ENCODE measurements at regions not wholly inside any gene's neighbourhood (a gene's known extent, or its start where the extent isn't known, plus 50 kb on each side); places are given as distances from the start of the nearest gene placed in this dataset.

- DNase-seq (ENCODE audit: low read depth) = no peak
Measured at GRCh38 chr4:32032136-32032672, 1312.0 kb downstream of the PCDH7 start.

- DNase-seq (ENCODE audit: low read depth) = no peak
Measured at GRCh38 chr4:32037399-32037798, 1317.2 kb downstream of the PCDH7 start.

GRCh38 chr4:32042486-32043247 is 1322.5 kb downstream of the PCDH7 start:
- no peak for DNase-seq (ENCODE audit: low read depth)

GRCh38 chr4:32043248-32043633 is 1323.1 kb downstream of the PCDH7 start:
- no peak for DNase-seq (ENCODE audit: low read depth)

GRCh38 chr4:32061916-32062315 is 1341.7 kb downstream of the PCDH7 start:
- DNase-seq (ENCODE audit: low read depth) = peak; percentile 8

GRCh38 chr4:32073542-32073941 is 1353.4 kb downstream of the PCDH7 start:
- no peak for DNase-seq (ENCODE audit: low read depth)

- DNase-seq (ENCODE audit: low read depth) = no peak
Measured at GRCh38 chr4:32087211-32087610, 1367.0 kb downstream of the PCDH7 start.

GRCh38 chr4:32094987-32095386 is 1374.8 kb downstream of the PCDH7 start:
- DNase-seq (ENCODE audit: low read depth) = no peak

- DNase-seq (ENCODE audit: low read depth) = no peak
Measured at GRCh38 chr4:32102896-32103295, 1382.7 kb downstream of the PCDH7 start.

GRCh38 chr4:32106767-32107166 is 1386.6 kb downstream of the PCDH7 start:
- DNase-seq (ENCODE audit: low read depth) = peak; percentile 10

- no peak for DNase-seq (ENCODE audit: low read depth)
Measured at GRCh38 chr4:32112891-32113290, 1392.7 kb downstream of the PCDH7 start.

- DNase-seq (ENCODE audit: low read depth) = no peak
Measured at GRCh38 chr4:32117693-32118092, 1397.5 kb downstream of the PCDH7 start.

GRCh38 chr4:32119907-32120306 is 1399.7 kb downstream of the PCDH7 start:
- DNase-seq (ENCODE audit: low read depth) = no peak

GRCh38 chr4:32128549-32128948 is 1408.4 kb downstream of the PCDH7 start:
- no peak for DNase-seq (ENCODE audit: low read depth)

- no peak for DNase-seq (ENCODE audit: low read depth)
Measured at GRCh38 chr4:32129967-32130366, 1409.8 kb downstream of the PCDH7 start.

- DNase-seq (ENCODE audit: low read depth) = no peak
Measured at GRCh38 chr4:32133141-32133540, 1413.0 kb downstream of the PCDH7 start.

GRCh38 chr4:32133734-32134133 is 1413.6 kb downstream of the PCDH7 start:
- no peak for DNase-seq (ENCODE audit: low read depth)

- peak; percentile 18 for DNase-seq (ENCODE audit: low read depth)
Measured at GRCh38 chr4:32135642-32136041, 1415.5 kb downstream of the PCDH7 start.

GRCh38 chr4:32136081-32136787 is 1416.1 kb downstream of the PCDH7 start:
- no peak for DNase-seq (ENCODE audit: low read depth)

GRCh38 chr4:32140636-32141035 is 1420.5 kb downstream of the PCDH7 start:
- peak; percentile 83 for DNase-seq (ENCODE audit: low read depth)

GRCh38 chr4:32142075-32142474 is 1421.9 kb downstream of the PCDH7 start:
- DNase-seq (ENCODE audit: low read depth) = no peak

GRCh38 chr4:32145987-32146386 is 1425.8 kb downstream of the PCDH7 start:
- no peak for DNase-seq (ENCODE audit: low read depth)

- DNase-seq (ENCODE audit: low read depth) = no peak
Measured at GRCh38 chr4:32147446-32148085, 1427.4 kb downstream of the PCDH7 start.
